K562 (cell line): ENCODE measurements at regions not wholly inside any gene's neighbourhood (a gene's known extent, or its start where the extent isn't known, plus 50 kb on each side); places are given as distances from the start of the nearest gene placed in this dataset.
"Not testable (repeated sequence)": the region's sequence is repeated elsewhere in the genome, so short reads cannot be mapped to it uniquely, and the experiment has no call there.

Experiments
- HEY1 ChIP-seq: fragments of 250-450 bp; sonication (Bioruptor Pico); IDR thresholded peaks from 2 replicates; pipeline ENCODE4 v1.5.0; 2020; ENCODE audit warnings: mild to moderate bottlenecking, moderate library complexity, borderline replicate concordance
- KLF6 ChIP-seq: fragments of 250-450 bp; sonication (Bioruptor Pico); IDR thresholded peaks from 2 replicates; pipeline ENCODE4 v1.4.0; 2020; ENCODE audit warnings: mild to moderate bottlenecking, moderate library complexity, borderline replicate concordance
- MEF2A ChIP-seq: IDR thresholded peaks from 2 replicates; pipeline ENCODE4 v1.6.1; 2011; ENCODE audit warnings: low read depth, mild to moderate bottlenecking, low read length, moderate library complexity; ENCODE audit not compliant: control insufficient read depth
- POLR2A ChIP-seq: fragments of 450-650 bp; conservative IDR thresholded peaks from 2 replicates; pipeline ENCODE4 v1.6.1; 2016
- POLR2AphosphoS5 ChIP-seq: IDR thresholded peaks from 2 replicates; pipeline ENCODE4 v1.6.1; 2011; ENCODE audit warnings: mild to moderate bottlenecking, low read depth, low read length, moderate library complexity; ENCODE audit not compliant: control insufficient read depth, insufficient read depth
- YY1 ChIP-seq, 3 experiments: IDR thresholded peaks; 2 replicates each; pipeline ENCODE4 v1.6.1; 2011; ENCODE audit warnings: low read length in 2 of 3, mild to moderate bottlenecking in 2 of 3, moderate library complexity in 2 of 3, borderline replicate concordance in 1 of 3, control low read depth in 1 of 3, low read depth in 1 of 3; ENCODE audit not compliant: insufficient read depth in 3 of 3, insufficient replicate concordance in 2 of 3, control insufficient read depth in 1 of 3, insufficient read length in 1 of 3; ENCODE audit errors: extremely low read depth in 1 of 3
- ZFP30 ChIP-seq: fragments of 250-450 bp; sonication (Bioruptor Pico); IDR thresholded peaks from 2 replicates; pipeline ENCODE4 v1.8.0; 2022; ENCODE audit warnings: moderate library complexity, mild to moderate bottlenecking, inconsistent platforms, borderline replicate concordance
- ZFX ChIP-seq: sonication (generic); formaldehyde crosslinking; IDR thresholded peaks from 2 replicates; pipeline ENCODE4 v1.8.0; 2022; ENCODE audit warnings: mild to moderate bottlenecking, missing genetic modification reagents, moderate library complexity
- TF ChIP-seq, protein P1 (sequence below): fragments of 450-650 bp; IDR thresholded peaks from 2 replicates; pipeline ENCODE4 v1.6.1; 2016
- TF ChIP-seq, protein P2 (sequence below), 3 experiments: IDR thresholded peaks in 2 of 3; conservative IDR thresholded peaks in 1 of 3; 2 replicates each; pipeline ENCODE4 v1.5.1; 2011 to 2012; ENCODE audit warnings: low read length in 3 of 3, mild to moderate bottlenecking in 3 of 3, control low read depth in 2 of 3, improper control_type of control experiment in 1 of 3, inconsistent platforms in 1 of 3, low read depth in 1 of 3, mixed read lengths in 1 of 3, moderate library complexity in 1 of 3; ENCODE audit not compliant: insufficient read depth in 2 of 3

DNA sequence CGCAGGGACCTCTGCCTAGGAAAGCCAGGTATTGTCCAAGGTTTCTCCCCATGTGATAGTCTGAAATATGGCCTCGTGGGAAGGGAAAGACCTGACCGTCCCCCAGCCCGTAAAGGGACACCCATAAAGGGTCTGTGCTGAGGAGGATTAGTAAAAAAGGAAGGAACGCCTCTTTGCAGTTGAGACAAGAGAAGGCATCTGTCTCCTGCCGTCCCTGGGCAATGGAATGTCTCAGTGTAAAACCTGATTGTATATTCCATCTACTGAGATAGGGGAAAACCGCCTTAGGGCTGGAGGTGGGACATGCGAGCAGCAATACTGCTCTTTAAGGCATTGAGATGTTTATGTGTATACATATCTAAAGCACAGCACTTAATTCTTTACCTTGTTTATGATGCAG is 188.2 kb upstream of the LRIG3 start:
- TF ChIP-seq, protein P1, sequence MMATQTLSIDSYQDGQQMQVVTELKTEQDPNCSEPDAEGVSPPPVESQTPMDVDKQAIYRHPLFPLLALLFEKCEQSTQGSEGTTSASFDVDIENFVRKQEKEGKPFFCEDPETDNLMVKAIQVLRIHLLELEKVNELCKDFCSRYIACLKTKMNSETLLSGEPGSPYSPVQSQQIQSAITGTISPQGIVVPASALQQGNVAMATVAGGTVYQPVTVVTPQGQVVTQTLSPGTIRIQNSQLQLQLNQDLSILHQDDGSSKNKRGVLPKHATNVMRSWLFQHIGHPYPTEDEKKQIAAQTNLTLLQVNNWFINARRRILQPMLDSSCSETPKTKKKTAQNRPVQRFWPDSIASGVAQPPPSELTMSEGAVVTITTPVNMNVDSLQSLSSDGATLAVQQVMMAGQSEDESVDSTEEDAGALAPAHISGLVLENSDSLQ, result not testable (repeated sequence)
- not testable (repeated sequence) for TF ChIP-seq ZFP30 (CRISPR knock-in tag); MEF2A; KLF6 (CRISPR knock-in tag); POLR2A; ZFX (CRISPR knock-in tag); YY1 (IDR thresholded peaks at IDR 0.05; ENCODE audit: borderline replicate concordance in 1 of 3, control insufficient read depth in 1 of 3, extremely low read depth in 1 of 3, insufficient read depth in 3 of 3, insufficient read length in 1 of 3, insufficient replicate concordance in 2 of 3, low read depth in 1 of 3, low read length in 2 of 3); POLR2AphosphoS5; HEY1
- TF ChIP-seq, protein P2, sequence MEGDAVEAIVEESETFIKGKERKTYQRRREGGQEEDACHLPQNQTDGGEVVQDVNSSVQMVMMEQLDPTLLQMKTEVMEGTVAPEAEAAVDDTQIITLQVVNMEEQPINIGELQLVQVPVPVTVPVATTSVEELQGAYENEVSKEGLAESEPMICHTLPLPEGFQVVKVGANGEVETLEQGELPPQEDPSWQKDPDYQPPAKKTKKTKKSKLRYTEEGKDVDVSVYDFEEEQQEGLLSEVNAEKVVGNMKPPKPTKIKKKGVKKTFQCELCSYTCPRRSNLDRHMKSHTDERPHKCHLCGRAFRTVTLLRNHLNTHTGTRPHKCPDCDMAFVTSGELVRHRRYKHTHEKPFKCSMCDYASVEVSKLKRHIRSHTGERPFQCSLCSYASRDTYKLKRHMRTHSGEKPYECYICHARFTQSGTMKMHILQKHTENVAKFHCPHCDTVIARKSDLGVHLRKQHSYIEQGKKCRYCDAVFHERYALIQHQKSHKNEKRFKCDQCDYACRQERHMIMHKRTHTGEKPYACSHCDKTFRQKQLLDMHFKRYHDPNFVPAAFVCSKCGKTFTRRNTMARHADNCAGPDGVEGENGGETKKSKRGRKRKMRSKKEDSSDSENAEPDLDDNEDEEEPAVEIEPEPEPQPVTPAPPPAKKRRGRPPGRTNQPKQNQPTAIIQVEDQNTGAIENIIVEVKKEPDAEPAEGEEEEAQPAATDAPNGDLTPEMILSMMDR (IDR thresholded peaks at IDR 0.05 in 2 of 3, conservative IDR thresholded peaks at IDR 0.05 in 1 of 3; ENCODE audit: insufficient read depth in 2 of 3, low read depth in 1 of 3, low read length in 3 of 3), result not testable (repeated sequence)
